Esophagus squamous epithelium (tissue), 4 donors: ENCODE measurements at regions not wholly inside any gene's neighbourhood (a gene's known extent, or its start where the extent isn't known, plus 50 kb on each side); places are given as distances from the start of the nearest gene placed in this dataset.

Experiments used
- CTCF ChIP-seq, 6 experiments: fragments of 450-650 bp in 4 of 6; fragments of 200-600 bp in 2 of 6; sonication (generic) in 2 of 6; IDR thresholded peaks; one replicate each; pipeline ENCODE4 v1.5.1; 2016 to 2019; ENCODE audit warnings: antibody characterized with exemption in 6 of 6, mild to moderate bottlenecking in 4 of 6, moderate library complexity in 4 of 6
- POLR2A ChIP-seq, 4 donors: fragments of 450-650 bp; IDR thresholded peaks; one replicate each; pipeline ENCODE4 v1.6.1; 2017; ENCODE audit warnings: antibody characterized with exemption in 4 of 4, mild to moderate bottlenecking in 4 of 4, moderate library complexity in 3 of 4

DNA sequence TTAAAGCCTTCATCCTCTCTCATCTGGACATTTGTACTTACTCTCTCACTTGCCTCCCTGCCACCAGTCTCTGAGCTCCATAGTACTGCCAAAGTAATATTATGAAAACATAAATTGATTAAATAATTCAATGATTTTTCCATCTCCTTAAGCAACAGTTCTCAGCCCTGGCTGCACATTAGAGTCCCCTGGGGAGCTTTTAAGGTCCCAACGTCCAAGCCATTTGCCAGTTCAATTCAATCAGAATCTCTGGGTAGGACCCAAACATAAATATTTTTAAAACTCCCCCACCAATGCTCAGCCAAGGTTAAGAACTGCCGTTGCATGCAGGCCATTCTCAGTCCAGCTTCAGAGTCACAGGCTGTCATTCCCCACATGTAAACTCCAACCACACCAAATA lies 114.4 kb upstream of the BMAL1 start:
- no peak for TF ChIP-seq CTCF (IDR thresholded peaks at IDR 0.05)
- TF ChIP-seq POLR2A (IDR thresholded peaks at IDR 0.05): no peak
